Neural progenitor cell (in vitro differentiated cells): ENCODE measurements at regions not wholly inside any gene's neighbourhood (a gene's known extent, or its start where the extent isn't known, plus 50 kb on each side); places are given as distances from the start of the nearest gene placed in this dataset.

Experiments used
- DNase-seq: peaks from one replicate; pipeline ENCODE4 v3.0.0-alpha.2; 2016; ENCODE audit warnings: low spot score
- H2AFZ ChIP-seq: fragments of 200-600 bp; sonication (generic); replicated peaks from 2 replicates; pipeline ENCODE4 v1.6.1; 2016; ENCODE audit warnings: antibody characterized with exemption
- H3F3A ChIP-seq: fragments of 200-600 bp; sonication (generic); 2 replicates; pipeline ENCODE4 v1.6.1; 2016; ENCODE audit warnings: antibody characterized with exemption, low read depth
- H3K27ac ChIP-seq: fragments of 200-600 bp; sonication (generic); 2 replicates; pipeline ENCODE4 v1.5.1; 2016; ENCODE audit warnings: mild to moderate bottlenecking
- H3K27me3 ChIP-seq: fragments of 200-600 bp; sonication (generic); 2 replicates; pipeline ENCODE4 v1.6.1; 2016; ENCODE audit warnings: mild to moderate bottlenecking, moderate library complexity
- H3K36me3 ChIP-seq: fragments of 200-600 bp; sonication (generic); 2 replicates; pipeline ENCODE4 v1.5.1; 2016
- H3K4me1 ChIP-seq: fragments of 200-600 bp; sonication (generic); 2 replicates; pipeline ENCODE4 v1.6.1; 2016; ENCODE audit warnings: mixed run types
- H3K4me2 ChIP-seq: fragments of 200-600 bp; sonication (generic); 2 replicates; pipeline ENCODE4 v1.6.1; 2016
- H3K4me3 ChIP-seq: fragments of 200-600 bp; sonication (generic); 2 replicates; pipeline ENCODE4 v1.5.1; 2016
- H3K79me2 ChIP-seq: fragments of 200-600 bp; sonication (generic); 2 replicates; pipeline ENCODE4 v1.6.1; 2016; ENCODE audit warnings: low read depth
- H3K9ac ChIP-seq: fragments of 200-600 bp; sonication (generic); 2 replicates; pipeline ENCODE4 v1.6.1; 2016
- H3K9me3 ChIP-seq: fragments of 200-600 bp; sonication (generic); 2 replicates; pipeline ENCODE4 v1.5.1; 2016; ENCODE audit warnings: low read depth
- H4K20me1 ChIP-seq: fragments of 200-600 bp; sonication (generic); 2 replicates; pipeline ENCODE4 v1.6.1; 2016; ENCODE audit warnings: low read depth
- H3K27ac Mint-ChIP-seq: 3 replicates; pipeline ENCODE4 v1.8.0; 2021; ENCODE audit warnings: mixed read lengths
- H3K27me3 Mint-ChIP-seq: 2 replicates; pipeline ENCODE4 v1.8.0; 2022; ENCODE audit warnings: low read depth, mild to moderate bottlenecking, inconsistent platforms, moderate library complexity, mixed read lengths; ENCODE audit not compliant: insufficient read depth
- H3K36me3 Mint-ChIP-seq: 3 replicates; pipeline ENCODE4 v1.8.0; 2021; ENCODE audit warnings: mixed read lengths
- H3K4me1 Mint-ChIP-seq: 3 replicates; pipeline ENCODE4 v1.8.0; 2021; ENCODE audit warnings: mixed read lengths
- H3K4me3 Mint-ChIP-seq: 3 replicates; pipeline ENCODE4 v1.8.0; 2021; ENCODE audit warnings: mild to moderate bottlenecking, moderate library complexity, mixed read lengths
- H3K9me3 Mint-ChIP-seq: 3 replicates; pipeline ENCODE4 v1.8.0; 2020; ENCODE audit warnings: mixed read lengths
- EZH2 ChIP-seq: fragments of 200-600 bp; sonication (generic); IDR thresholded peaks from 2 replicates; pipeline ENCODE4 v1.6.1; 2017; ENCODE audit warnings: antibody characterized with exemption, mild to moderate bottlenecking, moderate library complexity
- EZH2phosphoT487 ChIP-seq: fragments of 200-600 bp; sonication (generic); IDR thresholded peaks from 2 replicates; pipeline ENCODE4 v1.6.1; 2017; ENCODE audit warnings: antibody characterized with exemption
- TF ChIP-seq, protein P1 (sequence below): fragments of 200-600 bp; sonication (generic); IDR thresholded peaks from 2 replicates; pipeline ENCODE4 v1.5.1; 2017; ENCODE audit warnings: antibody characterized with exemption, mild to moderate bottlenecking

DNA sequence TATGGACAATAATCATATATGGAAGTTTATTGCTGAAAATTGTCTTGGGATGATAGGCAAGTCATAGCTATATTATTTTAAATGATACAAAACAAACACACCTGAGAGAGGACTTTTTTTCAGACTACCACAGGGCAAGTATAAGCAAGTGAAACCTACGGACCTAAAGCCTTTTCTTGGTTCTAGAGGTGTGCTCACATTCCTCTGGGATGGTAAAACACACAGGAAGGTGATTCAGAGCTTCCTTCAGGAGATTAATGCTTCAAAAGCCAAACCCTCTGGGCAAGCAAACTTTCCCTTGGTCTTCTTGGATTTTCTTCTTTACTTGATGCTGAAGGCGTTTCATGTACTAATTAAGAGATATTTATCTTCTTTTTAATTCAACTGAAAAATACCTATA lies 60.1 kb upstream of the ACSL4 start:
- no peaks in the 10 kb centered on the region for H3K79me2 ChIP-seq
- no peaks in the 10 kb centered on the region for H3K36me3 Mint-ChIP-seq

GRCh38 chrX:109795682-109796081 lies 62.6 kb upstream of the ACSL4 start:
- Mint-ChIP-seq H3K36me3 (no peaks in the 10 kb centered on the region), H3K9me3 (peaks cover 7% of the 10 kb centered on the region), H3K4me1 (no peaks in the 10 kb centered on the region), H3K4me3 (no peak overlapping the region), H3K27ac (no peak overlapping the region), H3K27me3 (no peaks in the 10 kb centered on the region)
- Histone ChIP-seq H3K79me2 (no peaks in the 10 kb centered on the region), H3K36me3 (no peaks in the 10 kb centered on the region), H4K20me1 (no peaks in the 10 kb centered on the region), H3K4me3 (no peak overlapping the region), H3K4me2 (no peak overlapping the region), H3K9ac (no peak overlapping the region), H3K9me3 (no peaks in the 10 kb centered on the region), H3K27me3 (no peaks in the 10 kb centered on the region), H3K27ac (no peak overlapping the region), H3F3A (no peaks in the 10 kb centered on the region), H2AFZ (no peak overlapping the region), H3K4me1 (no peaks in the 10 kb centered on the region)
- no peak for TF ChIP-seq EZH2phosphoT487
- no peak for TF ChIP-seq EZH2
- TF ChIP-seq, protein P1, sequence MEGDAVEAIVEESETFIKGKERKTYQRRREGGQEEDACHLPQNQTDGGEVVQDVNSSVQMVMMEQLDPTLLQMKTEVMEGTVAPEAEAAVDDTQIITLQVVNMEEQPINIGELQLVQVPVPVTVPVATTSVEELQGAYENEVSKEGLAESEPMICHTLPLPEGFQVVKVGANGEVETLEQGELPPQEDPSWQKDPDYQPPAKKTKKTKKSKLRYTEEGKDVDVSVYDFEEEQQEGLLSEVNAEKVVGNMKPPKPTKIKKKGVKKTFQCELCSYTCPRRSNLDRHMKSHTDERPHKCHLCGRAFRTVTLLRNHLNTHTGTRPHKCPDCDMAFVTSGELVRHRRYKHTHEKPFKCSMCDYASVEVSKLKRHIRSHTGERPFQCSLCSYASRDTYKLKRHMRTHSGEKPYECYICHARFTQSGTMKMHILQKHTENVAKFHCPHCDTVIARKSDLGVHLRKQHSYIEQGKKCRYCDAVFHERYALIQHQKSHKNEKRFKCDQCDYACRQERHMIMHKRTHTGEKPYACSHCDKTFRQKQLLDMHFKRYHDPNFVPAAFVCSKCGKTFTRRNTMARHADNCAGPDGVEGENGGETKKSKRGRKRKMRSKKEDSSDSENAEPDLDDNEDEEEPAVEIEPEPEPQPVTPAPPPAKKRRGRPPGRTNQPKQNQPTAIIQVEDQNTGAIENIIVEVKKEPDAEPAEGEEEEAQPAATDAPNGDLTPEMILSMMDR, result no peak
- DNase-seq, result no peak

More for the DNA sequence above, 60.1 kb upstream of the ACSL4 start:
- H3K9me3 ChIP-seq, result no peaks in the 10 kb centered on the region
- Mint-ChIP-seq H3K9me3 (peaks cover 2% of the 10 kb centered on the region), H3K4me1 (no peaks in the 10 kb centered on the region), H3K27ac (no peak overlapping the region), H3K4me3 (no peak overlapping the region), H3K27me3 (peaks cover 2% of the 10 kb centered on the region)
- H3K4me1 ChIP-seq, result no peaks in the 10 kb centered on the region
- no peaks in the 10 kb centered on the region for H3F3A ChIP-seq
- TF ChIP-seq EZH2, result no peak
- TF ChIP-seq EZH2phosphoT487, result no peak
- TF ChIP-seq, protein P1, result no peak
- H4K20me1 ChIP-seq, result no peaks in the 10 kb centered on the region
- no peak overlapping the region for H3K4me3 ChIP-seq
- H3K4me2 ChIP-seq, result no peak overlapping the region
- no peaks in the 10 kb centered on the region for H3K27me3 ChIP-seq
- no peaks in the 10 kb centered on the region for H3K36me3 ChIP-seq
- no peak overlapping the region for H2AFZ ChIP-seq
- DNase-seq, result no peak
- no peak overlapping the region for H3K9ac ChIP-seq
- no peak overlapping the region for H3K27ac ChIP-seq

GRCh38 chrX:109797311-109797975 lies 64.4 kb upstream of the ACSL4 start:
- DNase-seq, result no peak
- no peaks in the 10 kb centered on the region for H3K4me1 ChIP-seq
- H3K27ac Mint-ChIP-seq, result no peak overlapping the region
- no peaks in the 10 kb centered on the region for H3K79me2 ChIP-seq
- no peak overlapping the region for H3K9ac ChIP-seq
- no peaks in the 10 kb centered on the region for H3K9me3 ChIP-seq
- H3K4me3 Mint-ChIP-seq, result no peak overlapping the region
- peaks cover 7% of the 10 kb centered on the region for H3K9me3 Mint-ChIP-seq
- no peaks in the 10 kb centered on the region for H3K36me3 ChIP-seq
- H3K4me1 Mint-ChIP-seq, result no peaks in the 10 kb centered on the region
- no peak for TF ChIP-seq EZH2phosphoT487
- TF ChIP-seq, protein P1, result no peak
- TF ChIP-seq EZH2, result no peak
- no peaks in the 10 kb centered on the region for H3K27me3 Mint-ChIP-seq
- no peak overlapping the region for H3K27ac ChIP-seq
- H3K27me3 ChIP-seq, result no peaks in the 10 kb centered on the region
- no peaks in the 10 kb centered on the region for H3K36me3 Mint-ChIP-seq
- H3K4me3 ChIP-seq, result no peak overlapping the region
- H2AFZ ChIP-seq, result no peak overlapping the region
- H3K4me2 ChIP-seq, result no peak overlapping the region
- H3F3A ChIP-seq, result no peaks in the 10 kb centered on the region
- no peaks in the 10 kb centered on the region for H4K20me1 ChIP-seq
